ENCODE measurements at regions not wholly inside any gene's neighbourhood (a gene's known extent, or its start where the extent isn't known, plus 50 kb on each side); places are given as distances from the start of the nearest gene placed in this dataset.

DNA sequence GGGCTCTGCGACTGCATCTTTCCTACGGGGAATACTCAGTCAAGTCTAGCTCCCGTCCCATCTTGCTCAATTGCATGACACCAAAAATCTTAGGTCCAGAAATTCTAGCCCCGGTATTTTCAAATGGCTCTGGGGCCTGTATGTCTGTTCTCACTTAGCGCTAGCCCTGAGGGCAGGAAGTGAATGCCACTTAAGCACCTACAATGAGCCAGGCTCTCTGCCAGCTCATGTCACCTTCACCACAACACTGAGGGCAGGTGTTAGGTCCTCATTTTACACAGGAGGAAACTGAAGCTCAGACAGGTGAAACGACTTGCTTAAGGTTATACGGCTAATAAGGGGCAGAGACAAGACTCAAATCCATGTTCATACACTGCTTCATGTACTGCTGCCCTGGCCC is 282.8 kb downstream of the PPP1R2C start:
- TF ChIP-seq, protein P1, sequence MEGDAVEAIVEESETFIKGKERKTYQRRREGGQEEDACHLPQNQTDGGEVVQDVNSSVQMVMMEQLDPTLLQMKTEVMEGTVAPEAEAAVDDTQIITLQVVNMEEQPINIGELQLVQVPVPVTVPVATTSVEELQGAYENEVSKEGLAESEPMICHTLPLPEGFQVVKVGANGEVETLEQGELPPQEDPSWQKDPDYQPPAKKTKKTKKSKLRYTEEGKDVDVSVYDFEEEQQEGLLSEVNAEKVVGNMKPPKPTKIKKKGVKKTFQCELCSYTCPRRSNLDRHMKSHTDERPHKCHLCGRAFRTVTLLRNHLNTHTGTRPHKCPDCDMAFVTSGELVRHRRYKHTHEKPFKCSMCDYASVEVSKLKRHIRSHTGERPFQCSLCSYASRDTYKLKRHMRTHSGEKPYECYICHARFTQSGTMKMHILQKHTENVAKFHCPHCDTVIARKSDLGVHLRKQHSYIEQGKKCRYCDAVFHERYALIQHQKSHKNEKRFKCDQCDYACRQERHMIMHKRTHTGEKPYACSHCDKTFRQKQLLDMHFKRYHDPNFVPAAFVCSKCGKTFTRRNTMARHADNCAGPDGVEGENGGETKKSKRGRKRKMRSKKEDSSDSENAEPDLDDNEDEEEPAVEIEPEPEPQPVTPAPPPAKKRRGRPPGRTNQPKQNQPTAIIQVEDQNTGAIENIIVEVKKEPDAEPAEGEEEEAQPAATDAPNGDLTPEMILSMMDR (optimal IDR thresholded peaks at IDR 0.05 in 1 of 3, IDR thresholded peaks at IDR 0.05 in 1 of 3, conservative IDR thresholded peaks at IDR 0.05 in 1 of 3; ENCODE audit: extremely low read depth in 1 of 3, insufficient read depth in 2 of 3, low read length in 3 of 3): no peak
- TF ChIP-seq EZH2 (IDR thresholded peaks at IDR 0.05; ENCODE audit: low read length): no peak

All from keratinocyte (primary cell).